Esophagus squamous epithelium (tissue), 4 donors: ENCODE measurements at regions not wholly inside any gene's neighbourhood (a gene's known extent, or its start where the extent isn't known, plus 50 kb on each side); places are given as distances from the start of the nearest gene placed in this dataset.

ENCODE experiments used
- POLR2A ChIP-seq, 4 donors: fragments of 450-650 bp; IDR thresholded peaks; one replicate each; pipeline ENCODE4 v1.6.1; 2017; ENCODE audit warnings: antibody characterized with exemption in 4 of 4, mild to moderate bottlenecking in 4 of 4, moderate library complexity in 3 of 4
- TF ChIP-seq, protein P1 (sequence below), 6 experiments: fragments of 450-650 bp in 4 of 6; fragments of 200-600 bp in 2 of 6; sonication (generic) in 2 of 6; IDR thresholded peaks; one replicate each; pipeline ENCODE4 v1.5.1; 2016 to 2019; ENCODE audit warnings: antibody characterized with exemption in 6 of 6, mild to moderate bottlenecking in 4 of 6, moderate library complexity in 4 of 6

- TF ChIP-seq, protein P1, sequence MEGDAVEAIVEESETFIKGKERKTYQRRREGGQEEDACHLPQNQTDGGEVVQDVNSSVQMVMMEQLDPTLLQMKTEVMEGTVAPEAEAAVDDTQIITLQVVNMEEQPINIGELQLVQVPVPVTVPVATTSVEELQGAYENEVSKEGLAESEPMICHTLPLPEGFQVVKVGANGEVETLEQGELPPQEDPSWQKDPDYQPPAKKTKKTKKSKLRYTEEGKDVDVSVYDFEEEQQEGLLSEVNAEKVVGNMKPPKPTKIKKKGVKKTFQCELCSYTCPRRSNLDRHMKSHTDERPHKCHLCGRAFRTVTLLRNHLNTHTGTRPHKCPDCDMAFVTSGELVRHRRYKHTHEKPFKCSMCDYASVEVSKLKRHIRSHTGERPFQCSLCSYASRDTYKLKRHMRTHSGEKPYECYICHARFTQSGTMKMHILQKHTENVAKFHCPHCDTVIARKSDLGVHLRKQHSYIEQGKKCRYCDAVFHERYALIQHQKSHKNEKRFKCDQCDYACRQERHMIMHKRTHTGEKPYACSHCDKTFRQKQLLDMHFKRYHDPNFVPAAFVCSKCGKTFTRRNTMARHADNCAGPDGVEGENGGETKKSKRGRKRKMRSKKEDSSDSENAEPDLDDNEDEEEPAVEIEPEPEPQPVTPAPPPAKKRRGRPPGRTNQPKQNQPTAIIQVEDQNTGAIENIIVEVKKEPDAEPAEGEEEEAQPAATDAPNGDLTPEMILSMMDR (IDR thresholded peaks at IDR 0.05) = no peak
- TF ChIP-seq POLR2A (IDR thresholded peaks at IDR 0.05) = no peak
Observed at GRCh38 chr12:111207761-111208160, 161.1 kb downstream of the PHETA1 start.
